ENCODE measurements at regions not wholly inside any gene's neighbourhood (a gene's known extent, or its start where the extent isn't known, plus 50 kb on each side); places are given as distances from the start of the nearest gene placed in this dataset.

GRCh38 chr1:239757716-239758115 lies 334.0 kb upstream of the FMN2 start:
- Histone ChIP-seq H3K4me1 (no peaks in the 10 kb centered on the region), H3K27me3 (no peaks in the 10 kb centered on the region), H3K36me3 (replicated peaks in 1 of 2; ENCODE audit: insufficient read depth in 1 of 2, low read depth in 2 of 2) (no peaks in the 10 kb centered on the region), H3K4me3 (no peak overlapping the region), H3K27ac (no peak overlapping the region), H3K9me3 (no peaks in the 10 kb centered on the region)
- DNase-seq = no peak
- intact Hi-C loops (cut with DNase I) = no loop called here
- 78 to 88% methylated on average over 2 of the region's 2 CpGs for WGBS, 2 donors
- TF ChIP-seq POLR2A (IDR thresholded peaks at IDR 0.05) = no peak
- TF ChIP-seq CTCF (IDR thresholded peaks at IDR 0.05) = no peak
- no peak for ATAC-seq

- Histone ChIP-seq H3K9me3 (no peaks in the 10 kb centered on the region), H3K4me3 (no peak overlapping the region), H3K4me1 (no peaks in the 10 kb centered on the region), H3K27me3 (no peaks in the 10 kb centered on the region), H3K27ac (no peak overlapping the region), H3K36me3 (replicated peaks in 1 of 2; ENCODE audit: insufficient read depth in 1 of 2, low read depth in 2 of 2) (no peaks in the 10 kb centered on the region)
- intact Hi-C loops (cut with DNase I) = no loop called here
- TF ChIP-seq CTCF (IDR thresholded peaks at IDR 0.05) (no peak), POLR2A (IDR thresholded peaks at IDR 0.05) (no peak)
- DNase-seq (no peak), ATAC-seq (no peak)
- WGBS, 2 donors = 92 to 98% methylated on average over 3 of the region's 3 CpGs
These were observed 332.9 kb upstream of the FMN2 start for GRCh38 chr1:239758756-239759155.

GRCh38 chr1:239761509-239761908 lies 330.2 kb upstream of the FMN2 start:
- intact Hi-C loops (cut with DNase I) = no loop called here
- Histone ChIP-seq H3K4me1 (no peaks in the 10 kb centered on the region), H3K9me3 (no peaks in the 10 kb centered on the region), H3K27me3 (no peaks in the 10 kb centered on the region), H3K4me3 (no peak overlapping the region), H3K36me3 (replicated peaks in 1 of 2; ENCODE audit: insufficient read depth in 1 of 2, low read depth in 2 of 2) (no peaks in the 10 kb centered on the region), H3K27ac (no peak overlapping the region)
- ATAC-seq (no peak), DNase-seq (no peak)
- TF ChIP-seq POLR2A (IDR thresholded peaks at IDR 0.05) = no peak
- no peak for TF ChIP-seq CTCF (IDR thresholded peaks at IDR 0.05)
- 90 to 92% methylated on average over 8 of the region's 8 CpGs for WGBS, 2 donors

GRCh38 chr1:239763850-239764249 lies 327.8 kb upstream of the FMN2 start:
- H3K27me3 ChIP-seq = no peaks in the 10 kb centered on the region
- no peaks in the 10 kb centered on the region for H3K9me3 ChIP-seq
- 56 to 100% methylated on average over 1 of the region's 1 CpG for WGBS, 2 donors
- TF ChIP-seq CTCF (IDR thresholded peaks at IDR 0.05) (no peak), POLR2A (IDR thresholded peaks at IDR 0.05) (no peak)
- no peak for DNase-seq
- ATAC-seq = no peak
- H3K27ac ChIP-seq = no peak overlapping the region
- no peak overlapping the region for H3K4me3 ChIP-seq
- intact Hi-C loops (cut with DNase I) = no loop called here
- H3K4me1 ChIP-seq = no peaks in the 10 kb centered on the region
- H3K36me3 ChIP-seq (replicated peaks in 1 of 2; ENCODE audit: insufficient read depth in 1 of 2, low read depth in 2 of 2) = no peaks in the 10 kb centered on the region

DNA sequence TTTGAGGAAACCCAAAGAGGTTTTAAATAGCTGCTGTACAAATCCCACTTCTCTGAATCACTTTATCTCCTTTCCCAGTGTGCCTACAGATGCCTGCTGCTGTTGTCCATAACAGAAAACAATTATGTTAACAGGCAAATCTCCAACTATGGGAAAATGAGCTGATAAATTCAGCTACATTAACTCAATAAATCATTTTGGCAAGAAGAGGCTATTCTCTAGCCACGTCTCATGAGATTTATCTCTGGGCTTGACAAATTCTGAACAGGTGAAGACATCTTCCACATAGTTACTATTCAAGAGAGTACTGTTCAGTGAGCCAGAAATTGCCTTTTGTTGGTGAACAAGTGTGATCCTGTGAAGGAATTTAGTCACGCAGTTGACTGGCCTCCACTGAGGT lies 327.1 kb upstream of the FMN2 start:
- H3K9me3 ChIP-seq = no peaks in the 10 kb centered on the region
- no peak overlapping the region for H3K27ac ChIP-seq
- ATAC-seq (no peak), DNase-seq (no peak)
- 73 to 78% methylated on average over 2 of the region's 2 CpGs for WGBS, 2 donors
- H3K4me3 ChIP-seq = no peak overlapping the region
- H3K27me3 ChIP-seq = no peaks in the 10 kb centered on the region
- no peaks in the 10 kb centered on the region for H3K4me1 ChIP-seq
- intact Hi-C loops (cut with DNase I) = no loop called here
- H3K36me3 ChIP-seq (replicated peaks in 1 of 2; ENCODE audit: insufficient read depth in 1 of 2, low read depth in 2 of 2) = no peaks in the 10 kb centered on the region
- TF ChIP-seq POLR2A (IDR thresholded peaks at IDR 0.05) (no peak), CTCF (IDR thresholded peaks at IDR 0.05) (no peak)
